Parathyroid adenoma (tissue), 2 donors: ENCODE measurements at regions not wholly inside any gene's neighbourhood (a gene's known extent, or its start where the extent isn't known, plus 50 kb on each side); places are given as distances from the start of the nearest gene placed in this dataset.

Experiments used
- H2AFZ ChIP-seq: fragments of 300-600 bp; sonication (generic); one replicate; pipeline ENCODE4 v1.7.0; 2017; ENCODE audit warnings: antibody characterized with exemption, mild to moderate bottlenecking
- H3K27ac ChIP-seq: fragments of 300-600 bp; sonication (generic); one replicate; pipeline ENCODE4 v1.7.0; 2017
- H3K27me3 ChIP-seq: fragments of 300-600 bp; sonication (generic); one replicate; pipeline ENCODE4 v1.7.0; 2017; ENCODE audit warnings: low read length; ENCODE audit not compliant: control insufficient read depth, insufficient read depth
- H3K36me3 ChIP-seq: fragments of 300-600 bp; sonication (generic); one replicate; pipeline ENCODE4 v1.7.0; 2017; ENCODE audit warnings: low read length; ENCODE audit not compliant: control insufficient read depth, insufficient read depth
- H3K4me1 ChIP-seq: fragments of 300-600 bp; sonication (generic); one replicate; pipeline ENCODE4 v1.7.0; 2017; ENCODE audit warnings: control low read depth
- H3K4me2 ChIP-seq: fragments of 300-600 bp; sonication (generic); one replicate; pipeline ENCODE4 v1.7.0; 2017; ENCODE audit warnings: low read length
- H3K4me3 ChIP-seq: fragments of 300-600 bp; sonication (generic); one replicate; pipeline ENCODE4 v1.7.0; 2017; ENCODE audit warnings: low read depth, low read length
- H3K79me2 ChIP-seq: fragments of 300-600 bp; sonication (generic); one replicate; pipeline ENCODE4 v1.7.0; 2017; ENCODE audit warnings: control low read depth
- H3K9ac ChIP-seq: fragments of 300-600 bp; sonication (generic); one replicate; pipeline ENCODE4 v1.7.0; 2017; ENCODE audit warnings: mild to moderate bottlenecking
- H3K9me3 ChIP-seq: fragments of 300-600 bp; sonication (generic); one replicate; pipeline ENCODE4 v1.7.0; 2017; ENCODE audit warnings: low read length; ENCODE audit not compliant: control insufficient read depth
- CTCF ChIP-seq: fragments of 300-600 bp; sonication (generic); IDR thresholded peaks from one replicate; pipeline ENCODE4 v1.7.0; 2017; ENCODE audit warnings: antibody characterized with exemption, mild to moderate bottlenecking
- donor health status: primary hyperparathyroidism.

- Histone ChIP-seq H3K27me3 (no peaks in the 10 kb centered on the region), H3K36me3 (no peaks in the 10 kb centered on the region), H3K9ac (no peak overlapping the region), H3K27ac (no peak overlapping the region), H3K4me1 (peaks cover 5% of the 10 kb centered on the region), H3K4me3 (no peak overlapping the region), H3K79me2 (no peaks in the 10 kb centered on the region), H3K4me2 (no peak overlapping the region), H2AFZ (no peak overlapping the region), H3K9me3 (no peaks in the 10 kb centered on the region)
- TF ChIP-seq CTCF = no peak
These were observed 238.7 kb downstream of the RPS24 start for GRCh38 chr10:78272329-78272728.

- Histone ChIP-seq H3K9ac (no peak overlapping the region), H3K4me1 (no peaks in the 10 kb centered on the region), H3K4me3 (no peak overlapping the region), H3K27ac (no peak overlapping the region), H3K4me2 (no peak overlapping the region), H3K36me3 (no peaks in the 10 kb centered on the region), H3K9me3 (no peaks in the 10 kb centered on the region), H3K79me2 (no peaks in the 10 kb centered on the region), H2AFZ (no peak overlapping the region), H3K27me3 (no peaks in the 10 kb centered on the region)
- no peak for TF ChIP-seq CTCF
These were observed 240.8 kb downstream of the RPS24 start for GRCh38 chr10:78274491-78274890.

- Histone ChIP-seq H2AFZ (no peak overlapping the region), H3K36me3 (no peaks in the 10 kb centered on the region), H3K4me1 (no peaks in the 10 kb centered on the region), H3K4me3 (no peak overlapping the region), H3K4me2 (no peak overlapping the region), H3K9ac (no peak overlapping the region), H3K79me2 (no peaks in the 10 kb centered on the region), H3K27me3 (no peaks in the 10 kb centered on the region), H3K27ac (no peak overlapping the region), H3K9me3 (no peaks in the 10 kb centered on the region)
- no peak for TF ChIP-seq CTCF
These were observed 242.5 kb downstream of the RPS24 start for GRCh38 chr10:78276139-78276538.

GRCh38 chr10:78277314-78278057, 243.8 kb downstream of the RPS24 start:
- H3K4me1 ChIP-seq = no peaks in the 10 kb centered on the region
- no peaks in the 10 kb centered on the region for H3K9me3 ChIP-seq
- no peak overlapping the region for H3K9ac ChIP-seq
- H2AFZ ChIP-seq = no peak overlapping the region
- H3K27me3 ChIP-seq = no peaks in the 10 kb centered on the region
- no peaks in the 10 kb centered on the region for H3K79me2 ChIP-seq
- no peak overlapping the region for H3K27ac ChIP-seq
- TF ChIP-seq CTCF = no peak
- H3K36me3 ChIP-seq = no peaks in the 10 kb centered on the region
- no peak overlapping the region for H3K4me2 ChIP-seq
- no peak overlapping the region for H3K4me3 ChIP-seq

- TF ChIP-seq CTCF = no peak
- Histone ChIP-seq H3K27ac (no peak overlapping the region), H2AFZ (no peak overlapping the region), H3K9ac (no peak overlapping the region), H3K79me2 (no peaks in the 10 kb centered on the region), H3K4me2 (no peak overlapping the region), H3K4me3 (no peak overlapping the region), H3K27me3 (no peaks in the 10 kb centered on the region), H3K36me3 (no peaks in the 10 kb centered on the region), H3K4me1 (no peaks in the 10 kb centered on the region), H3K9me3 (no peaks in the 10 kb centered on the region)
These were observed 244.4 kb downstream of the RPS24 start for GRCh38 chr10:78278058-78278404.
